CD4-positive, alpha-beta T cell treated with Interleukin-4 for 4 hours (primary cell): ENCODE measurements at regions not wholly inside any gene's neighbourhood (a gene's known extent, or its start where the extent isn't known, plus 50 kb on each side); places are given as distances from the start of the nearest gene placed in this dataset.

ENCODE experiments used
- DNase-seq: peaks from one replicate; pipeline ENCODE4 v3.0.0-alpha.2; 2020

- no peak for DNase-seq
Observed at GRCh38 chr10:78938695-78939672, 129.8 kb upstream of the ZMIZ1 start.

- DNase-seq, result no peak
Observed at GRCh38 chr10:78942091-78942501, 126.7 kb upstream of the ZMIZ1 start.

GRCh38 chr10:78944723-78945312 lies 123.9 kb upstream of the ZMIZ1 start:
- DNase-seq, result no peak

GRCh38 chr10:78945838-78946237 lies 122.9 kb upstream of the ZMIZ1 start:
- no peak for DNase-seq

GRCh38 chr10:78947226-78947625 lies 121.5 kb upstream of the ZMIZ1 start:
- DNase-seq, result no peak

GRCh38 chr10:78947733-78948132 lies 121.0 kb upstream of the ZMIZ1 start:
- DNase-seq, result no peak

- no peak for DNase-seq
Observed at GRCh38 chr10:78948621-78949030, 120.1 kb upstream of the ZMIZ1 start.

GRCh38 chr10:78950656-78951587 lies 117.8 kb upstream of the ZMIZ1 start:
- DNase-seq, result no peak

- no peak for DNase-seq
Observed at GRCh38 chr10:78952030-78952429, 116.7 kb upstream of the ZMIZ1 start.

GRCh38 chr10:78952686-78953085 lies 116.1 kb upstream of the ZMIZ1 start:
- no peak for DNase-seq

GRCh38 chr10:78953113-78953798 lies 115.5 kb upstream of the ZMIZ1 start:
- DNase-seq, result no peak

- DNase-seq, result no peak
Observed at GRCh38 chr10:78953799-78954297, 114.9 kb upstream of the ZMIZ1 start.

- no peak for DNase-seq
Observed at GRCh38 chr10:78954689-78955088, 114.1 kb upstream of the ZMIZ1 start.

GRCh38 chr10:78955206-78955605 lies 113.6 kb upstream of the ZMIZ1 start:
- no peak for DNase-seq

GRCh38 chr10:78956391-78956790 lies 112.4 kb upstream of the ZMIZ1 start:
- DNase-seq, result no peak

GRCh38 chr10:78957471-78958039 lies 111.2 kb upstream of the ZMIZ1 start:
- DNase-seq, result no peak

- DNase-seq, result no peak
Observed at GRCh38 chr10:78959217-78959923, 109.4 kb upstream of the ZMIZ1 start.

- no peak for DNase-seq
Observed at GRCh38 chr10:78959924-78960285, 108.9 kb upstream of the ZMIZ1 start.

- no peak for DNase-seq
Observed at GRCh38 chr10:78960316-78960800, 108.4 kb upstream of the ZMIZ1 start.

GRCh38 chr10:78961760-78962159 lies 107.0 kb upstream of the ZMIZ1 start:
- DNase-seq, result no peak
